Endodermal cell (in vitro differentiated cells): ENCODE measurements at regions not wholly inside any gene's neighbourhood (a gene's known extent, or its start where the extent isn't known, plus 50 kb on each side); places are given as distances from the start of the nearest gene placed in this dataset.

ENCODE experiments used
- DNase-seq: peaks from one replicate; pipeline ENCODE4 v3.0.0-alpha.2; 2017
- H3K27ac ChIP-seq: 2 replicates; pipeline ENCODE4 v1.5.1; 2013; ENCODE audit warnings: mild to moderate bottlenecking, low read depth, low read length, moderate library complexity
- H3K27me3 ChIP-seq: 2 replicates; pipeline ENCODE4 v1.6.1; 2013; ENCODE audit warnings: mild to moderate bottlenecking, low read length, moderate library complexity; ENCODE audit not compliant: insufficient read depth, control insufficient read depth, poor library complexity, severe bottlenecking
- H3K36me3 ChIP-seq: 2 replicates; pipeline ENCODE4 v1.7.0; 2013; ENCODE audit warnings: mild to moderate bottlenecking, low read length, moderate library complexity; ENCODE audit not compliant: control insufficient read depth, insufficient read depth
- H3K4me1 ChIP-seq: one replicate; pipeline ENCODE4 v1.7.0; 2013; ENCODE audit warnings: low read length; ENCODE audit not compliant: control insufficient read depth, insufficient read depth
- H3K4me3 ChIP-seq: 2 replicates; pipeline ENCODE4 v1.5.1; 2013; ENCODE audit warnings: mild to moderate bottlenecking, low read length, moderate library complexity
- H3K9ac ChIP-seq: 2 replicates; pipeline ENCODE4 v1.6.1; 2013; ENCODE audit warnings: mild to moderate bottlenecking, low read length, moderate library complexity; ENCODE audit not compliant: poor library complexity, severe bottlenecking; ENCODE audit errors: extremely low read depth
- H3K9me3 ChIP-seq: 2 replicates; pipeline ENCODE4 v1.6.1; 2013; ENCODE audit warnings: mild to moderate bottlenecking, low read length, moderate library complexity; ENCODE audit not compliant: control insufficient read depth
- H3K27ac Mint-ChIP-seq: 2 replicates; pipeline ENCODE4 v1.8.0; 2020; ENCODE audit warnings: mixed read lengths
- H3K27me3 Mint-ChIP-seq: 2 replicates; pipeline ENCODE4 v1.8.0; 2021; ENCODE audit warnings: mild to moderate bottlenecking, mixed read lengths; ENCODE audit not compliant: insufficient read depth
- H3K36me3 Mint-ChIP-seq: 2 replicates; pipeline ENCODE4 v1.8.0; 2020; ENCODE audit warnings: low read depth, mixed read lengths
- H3K4me1 Mint-ChIP-seq: 2 replicates; pipeline ENCODE4 v1.8.0; 2020; ENCODE audit warnings: mixed read lengths
- H3K4me3 Mint-ChIP-seq: 2 replicates; pipeline ENCODE4 v1.8.0; 2020; ENCODE audit warnings: mild to moderate bottlenecking, moderate library complexity, mixed read lengths
- H3K9me3 Mint-ChIP-seq: 2 replicates; pipeline ENCODE4 v1.8.0; 2020; ENCODE audit warnings: mild to moderate bottlenecking, mixed read lengths
- CTCF ChIP-seq: fragments of 200-600 bp; sonication (generic); conservative IDR thresholded peaks from 2 replicates; pipeline ENCODE4 v1.5.0; 2021; ENCODE audit warnings: antibody characterized with exemption, mild to moderate bottlenecking
- WGBS, 2 experiments: methylation state at CpG; one replicate each; pipeline versions ENCODE4 v1.1.5 to v1.1.7; 2013; ENCODE audit warnings: missing lambda C conversion rate in 2 of 2, mixed read lengths in 1 of 2; ENCODE audit not compliant: insufficient coverage in 1 of 2, insufficient read length in 1 of 2; 5-methylcytosine and 5-hydroxymethylcytosine counted together

- H3K9ac ChIP-seq: no peak overlapping the region
- 92 to 100% methylated on average over 1 to 2 of the region's 2 CpGs for WGBS, 2 experiments
- Mint-ChIP-seq H3K27me3 (no peaks in the 10 kb centered on the region), H3K4me3 (no peak overlapping the region), H3K27ac (no peak overlapping the region), H3K9me3 (no peaks in the 10 kb centered on the region), H3K4me1 (no peaks in the 10 kb centered on the region), H3K36me3 (no peaks in the 10 kb centered on the region)
- H3K36me3 ChIP-seq: no peaks in the 10 kb centered on the region
- no peak overlapping the region for H3K27ac ChIP-seq
- H3K4me1 ChIP-seq: no peaks in the 10 kb centered on the region
- no peaks in the 10 kb centered on the region for H3K27me3 ChIP-seq
- no peak overlapping the region for H3K4me3 ChIP-seq
- DNase-seq: no peak
- no peaks in the 10 kb centered on the region for H3K9me3 ChIP-seq
- TF ChIP-seq CTCF: no peak
Observed at GRCh38 chr3:53422954-53423698, 71.3 kb upstream of the CACNA1D start.

- Histone ChIP-seq H3K36me3 (no peaks in the 10 kb centered on the region), H3K9ac (no peak overlapping the region), H3K9me3 (no peaks in the 10 kb centered on the region), H3K27ac (no peak overlapping the region), H3K27me3 (peaks cover 8% of the 10 kb centered on the region), H3K4me3 (no peak overlapping the region), H3K4me1 (no peaks in the 10 kb centered on the region)
- 81% methylated on average over 2 of the region's 2 CpGs; no CpG with 5 or more reads in 1 of the 2 experiments for WGBS, 2 experiments
- Mint-ChIP-seq H3K36me3 (no peaks in the 10 kb centered on the region), H3K4me1 (no peaks in the 10 kb centered on the region), H3K9me3 (no peaks in the 10 kb centered on the region), H3K4me3 (no peak overlapping the region), H3K27me3 (peaks cover 6% of the 10 kb centered on the region), H3K27ac (no peak overlapping the region)
- DNase-seq: no peak
- no peak for TF ChIP-seq CTCF
Observed at GRCh38 chr3:53425936-53426335, 68.5 kb upstream of the CACNA1D start.

- H3K27ac ChIP-seq: no peak overlapping the region
- DNase-seq: no peak
- H3K4me3 ChIP-seq: no peak overlapping the region
- no peak overlapping the region for H3K9ac ChIP-seq
- H3K9me3 Mint-ChIP-seq: no peaks in the 10 kb centered on the region
- H3K4me1 Mint-ChIP-seq: no peaks in the 10 kb centered on the region
- peaks cover 6% of the 10 kb centered on the region for H3K27me3 Mint-ChIP-seq
- no peak overlapping the region for H3K27ac Mint-ChIP-seq
- no peaks in the 10 kb centered on the region for H3K9me3 ChIP-seq
- peaks cover 8% of the 10 kb centered on the region for H3K27me3 ChIP-seq
- H3K4me3 Mint-ChIP-seq: no peak overlapping the region
- no peaks in the 10 kb centered on the region for H3K4me1 ChIP-seq
- H3K36me3 Mint-ChIP-seq: no peaks in the 10 kb centered on the region
- WGBS, 2 experiments: 69 to 90% methylated on average over 2 to 4 of the region's 4 CpGs
- no peaks in the 10 kb centered on the region for H3K36me3 ChIP-seq
- peak; percentile 63 for TF ChIP-seq CTCF
Observed at GRCh38 chr3:53426918-53427317, 67.5 kb upstream of the CACNA1D start.
